ENCODE measurements at regions not wholly inside any gene's neighbourhood (a gene's known extent, or its start where the extent isn't known, plus 50 kb on each side); places are given as distances from the start of the nearest gene placed in this dataset.
"Not testable (repeated sequence)": the region's sequence is repeated elsewhere in the genome, so short reads cannot be mapped to it uniquely, and the experiment has no call there.

DNA sequence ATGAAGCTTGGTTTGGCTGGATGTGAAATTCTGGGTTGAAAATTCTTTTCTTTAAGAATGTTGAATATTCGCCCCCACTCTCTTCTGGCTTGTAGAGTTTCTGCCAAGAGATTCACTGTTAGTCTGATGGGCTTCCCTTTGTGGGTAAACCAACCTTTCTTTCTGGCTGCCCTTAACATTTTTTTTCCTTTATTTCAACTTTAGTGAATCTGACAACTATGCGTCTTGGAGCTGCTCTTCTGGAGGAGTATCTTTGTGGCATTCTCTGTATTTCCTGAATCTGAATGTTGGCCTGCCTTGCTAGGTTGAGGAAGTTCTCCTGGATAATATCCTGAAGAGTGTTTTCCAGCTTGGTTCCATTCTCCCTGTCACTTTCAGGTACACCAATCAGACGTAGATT lies 751.2 kb upstream of the MEF2C start:
- TF ChIP-seq POLR2A, POLR2AphosphoS5 (IDR thresholded peaks at IDR 0.05): not testable (repeated sequence)
